ENCODE measurements at regions not wholly inside any gene's neighbourhood (a gene's known extent, or its start where the extent isn't known, plus 50 kb on each side); places are given as distances from the start of the nearest gene placed in this dataset.

DNA sequence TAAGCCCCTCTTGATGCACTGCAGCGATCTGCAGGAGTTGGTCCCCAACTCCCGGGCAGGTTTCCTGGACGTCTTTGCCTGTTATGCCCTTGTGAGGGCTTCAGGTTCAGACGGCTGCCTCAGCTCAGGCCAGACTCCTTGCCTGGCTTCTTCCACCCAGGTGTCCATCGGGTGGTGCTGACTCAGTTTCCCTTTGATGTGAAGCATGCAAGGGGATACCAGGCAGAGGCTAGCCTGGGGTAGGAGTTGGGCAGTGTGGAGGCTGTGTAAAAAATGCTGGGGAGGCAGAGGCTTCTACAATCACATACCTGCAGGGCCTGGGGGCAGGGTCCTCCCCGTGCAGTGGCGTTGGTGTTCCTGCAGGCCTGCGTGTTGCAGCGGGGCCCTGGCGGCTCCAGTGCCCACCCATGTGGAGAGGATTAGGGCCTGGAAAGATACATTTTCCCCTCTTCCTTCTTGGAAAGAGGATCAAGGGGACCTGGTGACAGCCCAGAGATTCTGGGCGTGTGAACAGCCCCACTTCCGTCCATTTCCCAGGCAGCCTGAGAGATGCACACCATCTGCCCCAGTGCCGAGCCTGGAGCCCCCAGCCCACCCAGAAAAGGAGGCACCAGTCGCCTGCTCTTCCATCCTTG lies 338.3 kb downstream of the DYSF start:
- no peak for TF ChIP-seq POLR2A (IDR thresholded peaks at IDR 0.05)
- TF ChIP-seq, protein P1, sequence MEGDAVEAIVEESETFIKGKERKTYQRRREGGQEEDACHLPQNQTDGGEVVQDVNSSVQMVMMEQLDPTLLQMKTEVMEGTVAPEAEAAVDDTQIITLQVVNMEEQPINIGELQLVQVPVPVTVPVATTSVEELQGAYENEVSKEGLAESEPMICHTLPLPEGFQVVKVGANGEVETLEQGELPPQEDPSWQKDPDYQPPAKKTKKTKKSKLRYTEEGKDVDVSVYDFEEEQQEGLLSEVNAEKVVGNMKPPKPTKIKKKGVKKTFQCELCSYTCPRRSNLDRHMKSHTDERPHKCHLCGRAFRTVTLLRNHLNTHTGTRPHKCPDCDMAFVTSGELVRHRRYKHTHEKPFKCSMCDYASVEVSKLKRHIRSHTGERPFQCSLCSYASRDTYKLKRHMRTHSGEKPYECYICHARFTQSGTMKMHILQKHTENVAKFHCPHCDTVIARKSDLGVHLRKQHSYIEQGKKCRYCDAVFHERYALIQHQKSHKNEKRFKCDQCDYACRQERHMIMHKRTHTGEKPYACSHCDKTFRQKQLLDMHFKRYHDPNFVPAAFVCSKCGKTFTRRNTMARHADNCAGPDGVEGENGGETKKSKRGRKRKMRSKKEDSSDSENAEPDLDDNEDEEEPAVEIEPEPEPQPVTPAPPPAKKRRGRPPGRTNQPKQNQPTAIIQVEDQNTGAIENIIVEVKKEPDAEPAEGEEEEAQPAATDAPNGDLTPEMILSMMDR (IDR thresholded peaks at IDR 0.05): no peak
